ENCODE measurements at regions not wholly inside any gene's neighbourhood (a gene's known extent, or its start where the extent isn't known, plus 50 kb on each side); places are given as distances from the start of the nearest gene placed in this dataset.

- WGBS, 2 donors = 79 to 82% methylated on average over 3 of the region's 3 CpGs
- H3K36me3 ChIP-seq (ENCODE audit: control insufficient read depth in 2 of 2, insufficient read depth in 2 of 2, low read length in 1 of 2) = no peaks in the 10 kb centered on the region
- no peak overlapping the region for H3K4me3 ChIP-seq (ENCODE audit: low read depth in 1 of 2, low read length in 2 of 2)
- H3K27ac ChIP-seq (ENCODE audit: low read depth in 2 of 2, low read length in 1 of 2) = no peak overlapping the region
- H3K27me3 ChIP-seq (ENCODE audit: control insufficient read depth in 1 of 2, insufficient read depth in 2 of 2, low read length in 2 of 2) = no peaks in the 10 kb centered on the region
- H3K4me1 ChIP-seq (ENCODE audit: control insufficient read depth in 2 of 2, insufficient read depth in 2 of 2, low read length in 1 of 2) = no peaks in the 10 kb centered on the region
- H3K9me3 ChIP-seq (ENCODE audit: control insufficient read depth in 2 of 2, insufficient read depth in 1 of 2, low read depth in 1 of 2, low read length in 1 of 2) = no peaks in the 10 kb centered on the region
Observed at GRCh38 chr1:185427776-185428175, 110.7 kb upstream of the IVNS1ABP start.

GRCh38 chr1:185427264-185427663 is 110.2 kb upstream of the IVNS1ABP start:
- no peaks in the 10 kb centered on the region for H3K4me1 ChIP-seq (ENCODE audit: control insufficient read depth in 2 of 2, insufficient read depth in 2 of 2, low read length in 1 of 2)
- H3K9me3 ChIP-seq (ENCODE audit: control insufficient read depth in 2 of 2, insufficient read depth in 1 of 2, low read depth in 1 of 2, low read length in 1 of 2) = no peaks in the 10 kb centered on the region
- H3K36me3 ChIP-seq (ENCODE audit: control insufficient read depth in 2 of 2, insufficient read depth in 2 of 2, low read length in 1 of 2) = no peaks in the 10 kb centered on the region
- WGBS, 2 donors = 57 to 61% methylated on average over 2 of the region's 2 CpGs
- H3K4me3 ChIP-seq (ENCODE audit: low read depth in 1 of 2, low read length in 2 of 2) = no peak overlapping the region
- no peaks in the 10 kb centered on the region for H3K27me3 ChIP-seq (ENCODE audit: control insufficient read depth in 1 of 2, insufficient read depth in 2 of 2, low read length in 2 of 2)
- H3K27ac ChIP-seq (ENCODE audit: low read depth in 2 of 2, low read length in 1 of 2) = no peak overlapping the region

GRCh38 chr1:185426848-185427247 is 109.8 kb upstream of the IVNS1ABP start:
- Histone ChIP-seq H3K4me1 (ENCODE audit: control insufficient read depth in 2 of 2, insufficient read depth in 2 of 2, low read length in 1 of 2) (no peaks in the 10 kb centered on the region), H3K27me3 (ENCODE audit: control insufficient read depth in 1 of 2, insufficient read depth in 2 of 2, low read length in 2 of 2) (no peaks in the 10 kb centered on the region), H3K4me3 (ENCODE audit: low read depth in 1 of 2, low read length in 2 of 2) (no peak overlapping the region), H3K27ac (ENCODE audit: low read depth in 2 of 2, low read length in 1 of 2) (no peak overlapping the region), H3K9me3 (ENCODE audit: control insufficient read depth in 2 of 2, insufficient read depth in 1 of 2, low read depth in 1 of 2, low read length in 1 of 2) (no peaks in the 10 kb centered on the region), H3K36me3 (ENCODE audit: control insufficient read depth in 2 of 2, insufficient read depth in 2 of 2, low read length in 1 of 2) (no peaks in the 10 kb centered on the region)
- WGBS, 2 donors = 68 to 73% methylated on average over 5 of the region's 5 CpGs

GRCh38 chr1:185425163-185425562 is 108.1 kb upstream of the IVNS1ABP start:
- Histone ChIP-seq H3K4me1 (ENCODE audit: control insufficient read depth in 2 of 2, insufficient read depth in 2 of 2, low read length in 1 of 2) (no peaks in the 10 kb centered on the region), H3K9me3 (ENCODE audit: control insufficient read depth in 2 of 2, insufficient read depth in 1 of 2, low read depth in 1 of 2, low read length in 1 of 2) (no peaks in the 10 kb centered on the region), H3K27me3 (ENCODE audit: control insufficient read depth in 1 of 2, insufficient read depth in 2 of 2, low read length in 2 of 2) (no peaks in the 10 kb centered on the region), H3K27ac (ENCODE audit: low read depth in 2 of 2, low read length in 1 of 2) (no peak overlapping the region), H3K4me3 (ENCODE audit: low read depth in 1 of 2, low read length in 2 of 2) (no peak overlapping the region), H3K36me3 (ENCODE audit: control insufficient read depth in 2 of 2, insufficient read depth in 2 of 2, low read length in 1 of 2) (no peaks in the 10 kb centered on the region)
- 94 to 96% methylated on average over 3 of the region's 3 CpGs for WGBS, 2 donors

DNA sequence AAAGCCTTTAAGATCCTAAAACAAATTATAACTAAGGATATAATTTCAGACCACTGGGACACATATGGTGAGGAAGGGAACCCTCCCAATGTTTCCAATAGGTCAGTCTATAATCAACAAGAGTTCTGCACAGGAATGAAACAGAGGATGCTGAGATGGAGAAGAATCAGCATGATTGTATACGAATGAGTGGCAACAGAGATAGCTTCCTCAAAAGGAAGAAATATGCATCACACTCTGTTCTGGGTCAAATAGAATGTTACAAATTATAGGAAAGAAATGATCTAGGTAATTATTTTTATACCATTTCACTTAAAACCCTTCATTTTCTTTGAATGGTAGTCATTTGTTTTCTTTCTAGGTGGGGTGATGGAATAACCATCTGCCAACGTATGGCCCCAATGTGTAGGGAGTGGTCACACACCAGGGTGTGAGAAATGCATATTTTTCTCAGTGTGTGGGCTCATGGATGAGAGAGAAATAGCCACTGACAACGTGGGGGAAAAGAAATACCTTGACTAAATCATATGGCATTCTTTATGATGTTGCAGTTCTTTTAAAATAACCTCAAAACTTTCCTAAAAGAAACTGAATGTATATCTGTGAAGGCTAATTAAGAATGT is 104.6 kb upstream of the IVNS1ABP start:
- H3K4me3 ChIP-seq (ENCODE audit: low read depth in 1 of 2, low read length in 2 of 2) = no peak overlapping the region
- WGBS, 2 donors = 60 to 64% methylated on average over 3 of the region's 3 CpGs
- H3K9me3 ChIP-seq (ENCODE audit: control insufficient read depth in 2 of 2, insufficient read depth in 1 of 2, low read depth in 1 of 2, low read length in 1 of 2) = no peaks in the 10 kb centered on the region
- no peaks in the 10 kb centered on the region for H3K4me1 ChIP-seq (ENCODE audit: control insufficient read depth in 2 of 2, insufficient read depth in 2 of 2, low read length in 1 of 2)
- H3K36me3 ChIP-seq (ENCODE audit: control insufficient read depth in 2 of 2, insufficient read depth in 2 of 2, low read length in 1 of 2) = no peaks in the 10 kb centered on the region
- H3K27me3 ChIP-seq (ENCODE audit: control insufficient read depth in 1 of 2, insufficient read depth in 2 of 2, low read length in 2 of 2) = no peaks in the 10 kb centered on the region
- H3K27ac ChIP-seq (ENCODE audit: low read depth in 2 of 2, low read length in 1 of 2) = no peak overlapping the region

DNA sequence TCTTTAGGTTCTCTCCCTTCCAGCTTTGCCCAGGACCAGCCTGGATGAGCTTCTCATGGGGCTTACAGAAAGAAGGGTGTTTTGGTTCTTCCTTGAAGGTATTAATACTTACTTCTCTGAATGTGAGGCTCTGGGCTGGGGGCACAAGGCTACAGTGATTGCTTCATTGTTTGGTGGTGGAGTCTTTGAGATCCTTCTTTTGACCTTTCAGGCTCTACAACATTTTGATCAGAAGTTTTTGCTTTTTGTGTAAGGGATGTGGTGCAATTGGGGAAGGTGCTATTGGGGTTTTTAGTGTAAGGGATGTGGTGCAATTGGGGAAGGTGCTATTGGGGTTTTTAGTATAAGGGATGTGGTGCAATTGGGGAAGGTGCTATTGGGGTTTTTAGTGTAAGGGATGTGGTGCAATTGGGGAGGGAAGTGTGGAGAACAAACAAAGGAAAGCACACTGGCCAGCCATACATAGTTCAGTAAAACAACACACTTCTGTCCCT is 103.6 kb upstream of the IVNS1ABP start:
- Histone ChIP-seq H3K36me3 (ENCODE audit: control insufficient read depth in 2 of 2, insufficient read depth in 2 of 2, low read length in 1 of 2) (no peaks in the 10 kb centered on the region), H3K27me3 (ENCODE audit: control insufficient read depth in 1 of 2, insufficient read depth in 2 of 2, low read length in 2 of 2) (no peaks in the 10 kb centered on the region), H3K4me1 (ENCODE audit: control insufficient read depth in 2 of 2, insufficient read depth in 2 of 2, low read length in 1 of 2) (no peaks in the 10 kb centered on the region), H3K27ac (ENCODE audit: low read depth in 2 of 2, low read length in 1 of 2) (no peak overlapping the region), H3K9me3 (ENCODE audit: control insufficient read depth in 2 of 2, insufficient read depth in 1 of 2, low read depth in 1 of 2, low read length in 1 of 2) (no peaks in the 10 kb centered on the region), H3K4me3 (ENCODE audit: low read depth in 1 of 2, low read length in 2 of 2) (no peak overlapping the region)

DNA sequence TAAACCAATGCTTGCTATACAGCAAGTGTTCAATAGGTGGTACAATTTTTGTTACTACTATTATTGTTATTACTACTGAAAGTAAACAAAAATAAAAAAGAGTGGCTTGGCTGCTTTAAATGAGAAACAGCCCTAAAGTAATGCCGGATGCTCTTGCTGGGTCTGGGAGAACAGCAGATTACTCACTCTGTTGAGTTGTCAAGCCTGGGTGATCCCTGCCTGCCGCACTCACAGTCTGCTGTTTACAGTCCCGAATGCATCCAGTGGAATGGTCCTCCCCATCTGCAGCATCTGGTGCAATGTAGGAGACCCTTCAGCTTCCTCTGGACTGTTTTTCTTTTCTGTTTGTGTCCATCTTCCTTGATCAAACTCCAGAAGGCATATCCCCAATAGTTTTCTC is 102.7 kb upstream of the IVNS1ABP start:
- WGBS, 2 donors = 32 to 94% methylated on average over 3 of the region's 3 CpGs
- Histone ChIP-seq H3K9me3 (ENCODE audit: control insufficient read depth in 2 of 2, insufficient read depth in 1 of 2, low read depth in 1 of 2, low read length in 1 of 2) (no peaks in the 10 kb centered on the region), H3K4me3 (ENCODE audit: low read depth in 1 of 2, low read length in 2 of 2) (no peak overlapping the region), H3K27ac (ENCODE audit: low read depth in 2 of 2, low read length in 1 of 2) (no peak overlapping the region), H3K27me3 (ENCODE audit: control insufficient read depth in 1 of 2, insufficient read depth in 2 of 2, low read length in 2 of 2) (no peaks in the 10 kb centered on the region), H3K4me1 (ENCODE audit: control insufficient read depth in 2 of 2, insufficient read depth in 2 of 2, low read length in 1 of 2) (no peaks in the 10 kb centered on the region), H3K36me3 (ENCODE audit: control insufficient read depth in 2 of 2, insufficient read depth in 2 of 2, low read length in 1 of 2) (no peaks in the 10 kb centered on the region)

DNA sequence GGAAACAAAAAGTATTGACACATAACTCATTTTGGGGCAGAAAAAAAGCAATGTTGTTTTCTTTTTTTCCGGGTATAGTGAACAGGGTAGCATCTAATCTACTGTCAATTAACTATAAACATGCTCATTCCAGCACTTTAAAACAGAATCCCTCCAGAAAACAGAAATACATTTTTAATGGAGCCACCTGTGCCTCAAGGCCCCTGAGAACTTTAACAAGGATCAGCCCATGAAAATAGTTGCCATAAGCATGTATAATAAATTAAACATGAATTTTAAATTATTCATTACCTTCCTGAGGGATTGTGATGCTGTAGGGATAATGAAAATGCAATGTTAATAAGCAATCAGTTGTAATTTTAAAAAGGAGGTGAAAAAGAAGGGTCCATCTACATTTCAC is 101.4 kb upstream of the IVNS1ABP start:
- no peaks in the 10 kb centered on the region for H3K27me3 ChIP-seq (ENCODE audit: control insufficient read depth in 1 of 2, insufficient read depth in 2 of 2, low read length in 2 of 2)
- H3K9me3 ChIP-seq (ENCODE audit: control insufficient read depth in 2 of 2, insufficient read depth in 1 of 2, low read depth in 1 of 2, low read length in 1 of 2) = no peaks in the 10 kb centered on the region
- H3K27ac ChIP-seq (ENCODE audit: low read depth in 2 of 2, low read length in 1 of 2) = no peak overlapping the region
- H3K36me3 ChIP-seq (ENCODE audit: control insufficient read depth in 2 of 2, insufficient read depth in 2 of 2, low read length in 1 of 2) = no peaks in the 10 kb centered on the region
- no peaks in the 10 kb centered on the region for H3K4me1 ChIP-seq (ENCODE audit: control insufficient read depth in 2 of 2, insufficient read depth in 2 of 2, low read length in 1 of 2)
- WGBS, 2 donors = 56 to 86% methylated on average over 1 of the region's 1 CpG
- H3K4me3 ChIP-seq (ENCODE audit: low read depth in 1 of 2, low read length in 2 of 2) = no peak overlapping the region

DNA sequence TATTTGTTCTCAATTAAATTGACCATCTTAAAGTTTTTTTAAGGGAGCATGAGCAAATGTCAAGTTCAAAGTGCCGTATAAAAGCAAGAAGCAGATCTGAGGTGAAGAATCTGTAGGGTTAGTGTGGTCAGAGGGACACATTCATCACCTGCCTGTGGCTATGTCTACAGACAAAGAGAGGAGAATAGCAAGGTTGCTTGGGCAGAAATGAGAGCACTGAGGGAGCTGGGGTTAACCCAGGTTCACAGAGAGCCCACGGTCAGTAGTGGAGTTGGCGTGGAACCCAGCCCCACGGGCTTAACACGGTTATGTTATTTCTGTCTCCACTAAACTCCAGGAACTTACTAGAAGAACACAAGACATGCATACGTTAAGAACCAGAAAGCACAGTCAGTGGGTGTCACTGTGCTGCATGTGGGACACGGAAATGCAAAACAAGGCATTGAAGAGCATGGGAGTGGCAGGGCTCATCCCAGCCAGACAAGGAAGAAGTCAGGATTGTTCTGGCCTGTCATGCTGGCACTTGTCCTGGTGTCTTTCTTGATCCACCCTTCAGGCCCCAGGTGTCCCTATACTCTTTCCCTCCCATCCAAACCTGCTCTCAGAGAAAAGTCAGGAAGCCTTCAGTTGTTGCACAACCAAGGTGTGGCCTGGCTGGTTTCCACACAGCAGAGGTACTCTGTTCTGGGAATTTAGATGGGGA is 95.5 kb upstream of the IVNS1ABP start:
- Histone ChIP-seq H3K4me3 (ENCODE audit: low read depth in 1 of 2, low read length in 2 of 2) (no peak overlapping the region), H3K27ac (ENCODE audit: low read depth in 2 of 2, low read length in 1 of 2) (peak overlapping the region; percentile 82 to 90)
- WGBS, 2 donors = 38 to 56% methylated on average over 7 of the region's 7 CpGs

More for the DNA sequence above, 95.5 kb upstream of the IVNS1ABP start:
- Histone ChIP-seq H3K4me1 (ENCODE audit: control insufficient read depth in 2 of 2, insufficient read depth in 2 of 2, low read length in 1 of 2) (no peaks in the 10 kb centered on the region), H3K36me3 (ENCODE audit: control insufficient read depth in 2 of 2, insufficient read depth in 2 of 2, low read length in 1 of 2) (no peaks in the 10 kb centered on the region), H3K27me3 (ENCODE audit: control insufficient read depth in 1 of 2, insufficient read depth in 2 of 2, low read length in 2 of 2) (no peaks in the 10 kb centered on the region), H3K9me3 (ENCODE audit: control insufficient read depth in 2 of 2, insufficient read depth in 1 of 2, low read depth in 1 of 2, low read length in 1 of 2) (no peaks in the 10 kb centered on the region)
